NCI-H69 (cell line): ENCODE measurements at regions not wholly inside any gene's neighbourhood (a gene's known extent, or its start where the extent isn't known, plus 50 kb on each side); places are given as distances from the start of the nearest gene placed in this dataset.
A peak's percentile ranks its signal among the peaks of the same experiment; 100 is the strongest.

Source experiments
- DNase-seq: peaks from one replicate; lab custom pipeline; 2025; lab: John Stamatoyannopoulos, UW

DNA sequence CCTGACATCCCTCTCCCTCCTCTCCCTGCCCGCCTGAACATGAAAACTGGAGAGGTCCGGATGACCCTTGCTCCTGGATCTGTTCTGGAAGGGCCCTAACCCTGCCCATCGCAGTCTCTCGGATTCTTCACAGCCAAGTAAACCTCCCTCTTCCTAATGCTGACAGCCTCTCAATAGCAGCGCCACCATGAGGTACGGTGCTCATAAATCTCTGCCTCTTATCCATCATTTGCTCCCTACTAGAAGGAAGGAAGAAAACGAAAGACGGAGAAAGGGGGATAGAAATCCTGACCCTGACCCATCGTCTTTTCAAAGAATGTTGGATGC is 257.9 kb downstream of the BCL11A start:
- DNase-seq = no peak

DNA sequence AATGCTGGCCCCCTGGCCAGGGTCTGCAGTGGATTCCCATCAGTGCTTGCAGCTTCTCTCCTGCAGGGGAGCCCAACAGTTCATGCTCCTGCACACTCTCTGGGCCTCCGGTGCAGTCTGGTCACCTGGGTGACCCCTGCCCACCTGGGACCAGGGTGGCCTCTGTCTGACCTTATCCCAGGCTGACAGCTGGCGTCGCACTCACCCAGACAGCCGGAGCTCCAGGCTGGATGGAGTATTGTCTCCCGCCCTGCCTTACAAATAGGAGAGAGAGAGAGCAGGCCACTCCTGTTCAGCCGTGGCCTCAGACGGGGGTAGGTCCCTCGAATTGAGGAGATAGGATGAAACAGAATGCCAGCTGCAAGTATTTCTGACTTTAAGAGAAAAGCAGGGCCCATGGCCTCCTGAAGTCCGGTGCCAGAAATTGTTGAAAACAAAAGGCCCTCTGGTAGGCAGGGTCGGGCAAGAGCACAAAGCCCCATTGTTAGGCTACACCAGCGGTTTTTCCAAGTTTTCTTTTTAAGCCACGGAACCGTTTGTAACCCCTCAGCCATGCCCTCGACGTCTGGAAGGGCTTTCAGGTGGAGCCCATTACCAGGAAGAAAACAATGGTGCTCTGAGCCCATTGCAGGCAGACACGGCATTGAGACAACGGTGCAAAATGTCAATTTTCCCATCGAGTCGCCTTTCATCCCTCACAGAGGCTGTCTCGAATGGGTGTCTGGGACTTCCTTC is 258.4 kb downstream of the BCL11A start:
- DNase-seq = no peak

DNA sequence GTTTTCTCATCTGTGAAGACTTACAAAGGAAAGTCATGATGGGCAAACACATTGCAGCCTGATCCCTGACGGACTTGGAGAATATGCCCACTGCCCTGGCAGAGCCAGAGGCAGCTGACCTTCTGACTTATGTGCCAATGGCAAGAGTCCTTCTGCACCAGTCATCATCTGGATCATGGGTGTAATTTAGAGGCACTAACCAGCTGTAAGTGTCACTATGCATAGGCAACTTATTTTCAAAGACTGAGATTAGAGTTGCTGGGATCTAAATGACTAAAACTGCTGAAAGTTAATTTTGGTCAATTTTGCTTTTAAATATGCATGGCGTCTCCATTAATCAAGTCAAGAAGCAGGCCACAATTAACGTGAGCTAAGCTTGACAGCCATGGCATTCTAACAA is 261.2 kb downstream of the BCL11A start:
- no peak for DNase-seq

DNA sequence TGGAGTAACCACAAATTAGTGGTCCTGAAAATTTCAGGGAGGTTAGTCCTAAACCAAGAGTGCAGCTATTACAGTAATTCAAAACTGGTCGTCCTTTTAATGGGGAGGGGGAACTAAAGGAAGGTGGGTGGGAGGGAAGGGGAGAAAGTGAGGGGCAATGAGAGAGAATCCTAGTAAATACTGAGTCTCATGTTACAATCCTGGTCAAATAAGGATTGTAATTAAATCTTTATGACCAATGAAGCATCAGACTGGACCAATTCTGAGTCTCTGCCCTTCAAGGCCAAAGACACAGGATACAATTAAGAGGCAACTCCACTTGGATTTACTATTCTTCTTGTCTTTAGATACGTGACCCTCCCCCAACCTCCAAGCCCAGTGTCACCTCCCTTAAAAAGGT is 262.9 kb downstream of the BCL11A start:
- peak; percentile 2 for DNase-seq

DNA sequence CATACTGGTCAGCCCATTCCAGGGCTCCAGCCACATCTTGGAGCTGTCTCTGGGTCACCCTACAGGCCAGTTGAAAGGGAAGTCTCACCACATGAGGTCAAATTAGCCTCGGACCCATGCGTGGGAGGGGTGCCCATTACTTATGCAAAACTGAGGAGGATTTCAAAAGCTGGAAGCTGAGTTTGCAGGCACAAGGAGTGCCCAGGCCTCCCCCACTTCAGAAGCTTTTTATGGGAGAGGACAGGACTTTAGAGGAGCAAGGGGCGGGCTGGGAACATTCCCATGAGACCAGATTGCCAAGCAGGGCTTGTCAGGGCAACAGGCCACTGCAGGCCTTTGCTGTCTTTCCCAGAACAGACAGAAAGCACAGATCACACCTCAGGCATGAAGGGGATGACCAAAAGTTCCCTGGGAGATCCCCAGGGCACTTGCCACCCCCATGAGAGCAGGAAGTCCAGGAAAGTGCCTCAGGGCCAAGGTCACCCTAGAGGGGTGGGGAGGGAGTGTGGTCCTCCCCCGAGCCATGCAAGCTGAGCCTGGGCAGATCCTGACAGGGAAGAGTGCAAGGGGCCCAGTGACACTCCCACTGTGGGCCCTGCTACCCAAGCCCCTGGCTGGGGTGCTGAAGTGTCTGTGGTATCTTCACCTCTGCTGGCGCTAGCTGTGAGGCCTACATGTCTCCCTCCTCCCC is 267.7 kb downstream of the BCL11A start:
- DNase-seq = no peak

DNA sequence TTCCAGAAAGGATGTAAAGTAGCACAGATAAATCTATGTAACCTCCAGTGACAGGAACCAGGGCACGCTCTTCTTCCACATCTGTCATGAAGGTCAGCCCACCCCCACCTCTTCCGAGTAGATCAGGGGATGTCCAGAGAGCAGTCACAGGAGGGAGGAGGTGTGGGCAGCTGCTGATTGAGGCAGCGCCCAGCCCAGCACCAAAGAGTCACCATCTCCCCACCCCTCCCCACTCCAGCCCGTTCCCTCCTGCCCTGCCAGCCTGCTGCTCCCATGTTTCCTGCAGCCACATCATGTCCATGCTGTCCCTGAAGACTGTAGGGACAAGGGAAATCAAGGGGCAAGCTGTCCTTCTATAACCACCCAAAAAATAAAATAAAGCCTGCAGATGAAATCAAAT is 269.8 kb downstream of the BCL11A start:
- DNase-seq = no peak

DNA sequence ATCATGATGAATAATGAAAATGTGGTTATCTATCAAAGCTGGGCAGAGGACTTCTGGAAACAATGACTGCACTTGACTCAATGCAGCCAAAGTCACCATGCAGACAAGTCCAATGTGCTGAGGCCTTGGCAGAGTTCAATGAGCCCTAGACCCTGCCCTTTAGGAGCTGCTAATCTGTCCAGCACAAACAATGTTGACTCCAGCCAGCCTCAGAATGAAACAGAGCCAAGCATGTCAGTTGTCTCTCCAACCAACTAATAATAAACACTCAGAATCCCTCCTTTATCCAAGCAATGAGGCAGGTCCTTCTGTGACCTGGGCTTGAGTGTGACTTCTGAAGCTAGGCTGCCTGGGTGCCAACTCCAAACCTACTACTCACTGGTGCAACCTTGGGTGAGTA is 270.6 kb downstream of the BCL11A start:
- DNase-seq = no peak

DNA sequence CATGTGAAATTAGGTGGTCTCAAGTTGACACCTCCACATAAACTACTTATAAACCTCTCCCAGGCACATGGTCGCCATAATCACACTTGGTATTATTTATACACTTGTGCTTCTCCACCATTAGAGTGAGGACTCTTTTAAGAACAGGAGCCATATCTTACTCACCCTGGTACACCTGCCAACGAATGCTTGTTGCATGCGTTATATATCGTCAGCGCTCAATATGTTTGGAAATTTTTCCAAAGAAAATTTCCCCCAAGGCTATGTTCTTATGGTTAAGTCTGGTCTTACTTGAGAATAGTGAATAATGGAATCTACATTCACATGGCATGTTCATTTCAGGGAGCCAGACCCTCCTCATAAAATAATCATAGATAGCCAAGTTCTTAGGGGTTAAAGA is 271.7 kb downstream of the BCL11A start:
- DNase-seq = no peak

DNA sequence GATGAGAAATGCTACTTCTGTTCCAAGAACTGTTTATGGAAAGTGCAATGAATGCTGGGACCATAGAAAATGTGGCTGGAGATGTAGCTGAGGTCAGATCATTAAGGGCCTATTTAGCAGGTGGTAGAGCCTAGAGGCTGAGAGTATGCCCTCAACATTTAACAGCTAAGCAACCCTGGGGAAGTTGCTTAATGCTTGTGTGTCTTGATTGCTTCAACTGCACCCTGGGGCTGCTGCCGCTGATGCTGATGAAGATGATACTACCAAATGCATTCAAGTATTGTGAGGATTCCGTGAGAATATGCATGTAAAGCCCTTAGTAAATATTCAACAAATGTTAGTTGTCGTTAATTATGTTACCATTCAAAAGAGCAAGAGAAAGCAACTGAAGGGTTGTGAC is 273.2 kb downstream of the BCL11A start:
- DNase-seq = no peak

DNA sequence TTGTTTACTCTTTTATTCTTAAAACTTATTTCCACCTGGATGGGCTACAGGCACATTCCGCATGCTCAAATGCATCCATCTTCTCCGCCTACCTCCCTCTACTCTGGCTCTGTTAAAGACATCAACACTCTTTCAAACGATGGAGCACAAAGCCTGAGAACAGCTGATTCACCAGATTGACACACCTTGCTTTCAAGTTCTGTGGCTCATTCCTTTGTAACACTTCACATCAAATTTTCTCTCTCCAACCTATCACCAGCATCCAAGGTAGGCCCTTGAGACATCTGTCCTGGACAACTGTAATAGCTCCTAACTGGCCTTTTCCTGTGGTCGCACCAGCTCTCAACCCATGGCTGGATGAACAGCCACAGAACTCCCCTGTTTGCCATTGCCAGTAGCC is 274.5 kb downstream of the BCL11A start:
- DNase-seq = no peak

DNA sequence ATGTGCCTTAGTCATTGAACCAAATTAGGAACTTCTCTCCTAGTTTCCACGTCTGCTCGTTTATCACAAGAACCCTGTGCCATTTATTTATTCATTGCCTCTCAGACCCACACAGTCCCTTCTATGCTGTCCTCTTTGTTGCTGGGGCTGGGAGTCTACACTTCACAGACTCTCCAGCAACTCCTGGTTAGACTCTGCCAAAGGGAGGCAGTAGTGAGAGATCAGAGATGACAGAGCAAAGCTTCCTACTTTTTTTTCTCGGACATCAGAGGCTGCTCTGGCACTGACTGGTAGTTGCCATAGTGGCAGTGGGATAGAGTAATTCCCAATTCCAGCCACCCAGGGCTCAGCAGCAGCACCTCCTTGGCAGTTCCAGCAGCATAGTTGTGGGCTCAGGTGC is 277.5 kb downstream of the BCL11A start:
- peak; percentile 1 for DNase-seq

DNA sequence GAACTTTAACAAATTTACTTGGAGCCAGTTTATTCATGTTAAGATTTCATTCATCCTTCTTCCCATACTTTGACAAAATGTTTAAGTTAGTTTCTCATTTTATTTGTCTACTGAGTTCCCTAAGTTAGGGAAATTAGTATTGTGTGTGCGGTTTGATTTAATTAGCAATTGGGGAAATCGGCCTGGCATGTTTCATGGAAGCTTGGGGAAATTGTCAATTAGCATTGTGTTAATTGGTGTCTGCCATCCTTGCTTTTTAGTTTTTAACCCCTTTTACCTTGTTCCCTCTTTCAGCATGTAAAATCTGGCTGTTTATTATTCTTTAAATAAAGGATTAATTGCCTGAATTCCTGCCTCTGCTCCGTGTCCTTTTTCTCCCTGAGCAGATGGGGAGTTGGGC is 279.6 kb downstream of the BCL11A start:
- no peak for DNase-seq

DNA sequence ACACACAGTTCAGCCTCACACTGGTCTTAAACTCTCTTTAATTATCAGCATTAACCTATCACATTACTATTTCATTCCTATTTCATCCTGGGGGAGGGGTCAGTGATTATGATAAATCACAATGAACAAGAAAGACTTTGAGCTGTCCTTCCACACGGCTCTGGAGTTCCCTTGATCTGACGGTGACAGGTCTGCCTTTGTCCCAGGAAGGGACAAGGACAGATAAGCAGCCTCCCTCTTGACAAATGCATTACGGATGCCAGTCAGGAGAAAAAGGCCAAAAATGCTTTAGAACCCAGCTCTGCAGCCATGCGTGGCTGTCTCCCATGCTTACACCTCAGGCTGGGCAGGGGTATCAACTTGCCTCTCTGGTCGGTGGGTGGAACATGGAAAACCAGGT is 281.7 kb downstream of the BCL11A start:
- DNase-seq = no peak

DNA sequence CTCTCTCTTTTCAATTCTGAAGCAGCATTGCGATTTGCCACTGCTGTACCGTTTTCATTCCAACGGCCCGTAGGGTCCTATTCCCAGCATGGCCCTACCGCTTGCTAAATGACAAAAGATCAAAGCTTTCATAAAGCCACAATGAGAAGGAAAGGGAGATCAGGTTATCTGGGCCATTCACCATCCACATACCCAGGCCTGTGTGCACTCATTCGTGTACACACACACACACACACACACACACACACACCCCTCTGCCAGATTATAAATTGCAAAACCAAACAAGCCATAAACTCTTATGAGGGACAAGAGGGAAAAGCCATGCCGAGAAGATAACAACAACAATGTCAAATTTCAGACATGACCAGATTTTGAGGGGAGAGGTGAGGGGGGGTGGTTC is 282.3 kb downstream of the BCL11A start:
- no peak for DNase-seq

DNA sequence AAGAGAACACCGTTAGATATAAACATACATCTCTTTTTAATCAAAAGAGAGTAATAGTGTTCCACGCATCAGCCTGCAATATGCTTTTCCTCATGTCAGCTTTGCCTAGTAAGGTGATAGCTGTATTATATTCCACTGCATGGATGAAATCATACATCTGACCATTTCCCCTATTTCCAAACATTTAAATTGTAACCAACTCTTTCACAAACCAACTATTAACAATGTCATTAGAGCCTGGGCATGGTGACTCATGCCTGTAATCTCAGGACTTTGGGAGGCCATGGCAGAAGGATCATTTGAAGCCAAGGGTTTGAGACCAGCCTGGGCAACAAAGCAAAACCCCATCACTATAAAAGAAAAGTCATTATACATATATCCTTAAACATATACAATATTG is 284.8 kb downstream of the BCL11A start:
- DNase-seq = no peak

DNA sequence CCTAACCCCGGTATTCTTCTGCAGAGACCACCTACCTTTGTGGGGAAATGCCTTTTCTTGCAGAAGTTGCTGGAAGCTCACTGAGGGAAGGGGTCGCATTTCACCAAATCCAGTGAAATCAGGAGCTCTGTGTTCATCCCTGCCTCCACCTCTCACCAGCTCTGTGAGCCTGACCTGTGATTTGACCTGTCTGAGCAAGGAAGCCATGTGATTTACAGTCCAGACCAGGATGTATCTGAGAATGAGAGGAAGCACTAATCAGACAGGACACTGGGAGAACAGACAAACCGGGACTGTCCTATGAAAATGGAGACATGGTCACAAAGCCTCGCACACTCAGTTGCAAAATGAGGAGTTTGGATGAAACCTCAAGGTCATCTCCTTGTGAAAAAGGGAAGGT is 285.4 kb downstream of the BCL11A start:
- DNase-seq = no peak

DNA sequence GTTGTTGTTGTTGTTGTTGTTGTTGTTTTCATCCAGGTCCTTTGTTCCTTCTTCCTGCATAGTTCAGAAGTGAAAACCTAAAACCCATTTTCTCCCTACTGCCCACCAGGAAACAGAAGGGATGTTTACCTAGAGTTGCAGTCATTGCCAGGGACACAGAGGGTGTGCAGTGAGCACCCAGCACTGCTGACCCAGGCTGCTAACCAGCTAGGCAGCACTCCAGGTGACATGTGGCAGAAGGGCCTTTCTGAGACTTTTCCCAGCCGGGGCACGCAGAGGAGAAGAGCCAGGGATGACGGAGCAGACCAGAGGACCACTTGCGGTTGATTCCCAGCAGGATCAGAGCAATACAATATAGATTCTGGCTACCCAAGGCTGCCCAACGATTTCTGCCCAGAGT is 286.3 kb downstream of the BCL11A start:
- peak; percentile 7 for DNase-seq

DNA sequence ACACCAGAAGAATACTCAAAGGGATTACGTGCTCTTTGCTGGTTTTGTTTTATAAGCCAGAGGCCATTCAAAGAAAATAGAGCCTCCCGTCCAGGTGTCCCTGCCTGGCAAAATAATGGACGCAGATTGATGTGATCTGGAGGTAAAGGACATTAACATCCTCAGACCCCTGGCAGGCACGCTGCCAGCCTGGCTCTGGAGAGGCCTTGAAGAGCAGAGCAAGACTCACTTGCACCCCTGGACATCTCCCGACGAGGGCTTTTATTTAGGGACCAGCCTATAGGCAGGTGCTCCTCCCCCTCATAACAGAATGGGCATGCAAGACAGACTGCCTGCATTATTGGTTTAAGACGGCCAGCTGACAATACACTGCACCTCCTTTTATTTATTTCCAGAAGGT is 291.3 kb downstream of the BCL11A start:
- peak; percentile 89 for DNase-seq

DNA sequence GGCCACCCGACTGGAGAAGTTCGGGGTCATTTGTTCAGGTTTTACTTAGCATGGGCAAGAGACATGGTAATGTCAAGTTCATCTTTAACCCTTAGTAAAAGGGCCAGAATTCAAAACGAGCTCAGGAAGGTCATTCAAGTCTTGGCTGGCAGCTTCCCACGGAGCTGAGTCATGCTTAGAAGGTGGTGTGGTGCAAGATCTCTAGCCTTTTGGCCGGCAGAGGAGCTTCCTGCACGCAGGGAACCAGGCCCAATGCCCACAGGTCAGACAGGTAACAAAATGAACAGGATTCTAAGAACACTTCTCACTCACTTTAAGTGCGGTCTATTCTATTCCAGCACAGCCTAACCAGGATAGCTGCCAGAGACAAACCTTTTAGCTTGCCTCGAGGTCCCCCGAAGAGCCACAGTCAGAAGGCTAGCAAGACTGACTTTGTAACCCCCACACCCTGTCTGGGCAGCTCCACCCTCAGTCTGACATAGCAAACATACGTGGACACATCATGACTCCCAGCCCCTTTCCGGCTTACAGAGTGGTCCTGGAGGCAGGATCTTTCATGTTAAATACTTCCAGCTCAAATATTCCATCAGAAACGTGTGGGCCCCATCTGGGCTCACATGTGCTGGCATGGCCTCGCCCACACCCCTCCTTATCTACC is 292.7 kb downstream of the BCL11A start:
- DNase-seq = no peak

DNA sequence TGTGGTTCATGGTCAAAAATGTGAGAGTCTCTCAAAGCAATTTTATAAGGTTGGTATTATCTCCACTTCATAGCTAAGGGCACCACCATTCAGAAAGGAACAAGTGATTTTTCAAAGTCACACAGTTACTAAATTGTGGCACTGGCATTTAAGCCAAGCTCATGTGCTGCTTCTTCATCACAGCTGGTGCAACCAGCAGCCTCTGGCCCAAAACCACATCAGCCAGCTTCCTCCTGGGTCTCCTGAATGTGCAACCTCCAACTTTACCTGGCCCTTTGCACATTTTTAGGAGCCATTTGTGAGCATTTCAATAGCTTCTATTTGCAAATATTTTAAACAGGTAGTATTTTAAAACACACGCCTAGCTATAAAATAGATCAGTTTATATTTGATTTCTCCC is 293.7 kb downstream of the BCL11A start:
- no peak for DNase-seq

DNA sequence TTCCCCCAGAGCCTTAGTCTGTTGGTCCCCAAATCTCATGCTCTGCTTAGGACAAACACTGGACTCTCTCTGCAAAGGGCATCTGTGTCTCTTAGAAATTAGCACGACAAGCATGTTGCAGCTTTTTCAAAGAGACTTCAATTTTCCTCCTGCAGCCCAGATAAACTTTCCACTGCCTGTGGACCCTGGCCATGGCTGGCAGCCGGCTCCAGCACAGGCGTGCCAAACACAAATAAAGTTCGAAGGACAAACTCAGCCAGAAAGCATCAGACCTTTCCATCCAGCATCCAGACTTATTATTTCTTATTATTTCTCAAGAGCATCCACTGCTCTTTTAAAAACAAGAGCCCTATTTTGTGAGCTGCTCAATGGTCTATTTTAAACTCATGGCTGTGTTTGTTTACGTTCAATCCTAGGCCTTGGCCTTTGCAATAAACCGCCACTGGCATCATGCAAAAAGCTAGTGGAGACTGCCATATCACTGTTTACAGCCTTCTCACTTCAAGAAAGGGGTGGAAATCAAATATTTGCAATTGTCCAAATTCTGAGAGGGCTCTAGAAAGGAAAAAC is 300.8 kb downstream of the BCL11A start:
- DNase-seq = no peak

DNA sequence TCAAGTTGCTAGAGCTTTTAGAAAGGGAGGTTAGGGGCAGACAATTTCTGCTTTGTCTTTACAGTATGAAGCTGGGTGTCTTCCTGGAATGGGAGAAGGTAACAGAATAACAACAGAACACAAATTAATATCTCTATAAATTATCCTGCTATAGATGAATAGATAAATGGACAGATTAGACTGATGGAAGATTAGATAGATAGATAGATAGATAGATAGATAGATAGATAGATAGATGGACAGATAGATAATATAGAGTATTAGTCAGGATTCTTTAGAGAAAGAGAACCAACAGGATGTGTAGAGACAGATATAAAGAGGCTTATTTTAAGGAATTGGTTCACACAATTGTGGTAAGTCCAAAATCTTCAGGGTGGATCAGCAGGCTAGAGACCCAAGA is 302.2 kb downstream of the BCL11A start:
- DNase-seq = no peak

DNA sequence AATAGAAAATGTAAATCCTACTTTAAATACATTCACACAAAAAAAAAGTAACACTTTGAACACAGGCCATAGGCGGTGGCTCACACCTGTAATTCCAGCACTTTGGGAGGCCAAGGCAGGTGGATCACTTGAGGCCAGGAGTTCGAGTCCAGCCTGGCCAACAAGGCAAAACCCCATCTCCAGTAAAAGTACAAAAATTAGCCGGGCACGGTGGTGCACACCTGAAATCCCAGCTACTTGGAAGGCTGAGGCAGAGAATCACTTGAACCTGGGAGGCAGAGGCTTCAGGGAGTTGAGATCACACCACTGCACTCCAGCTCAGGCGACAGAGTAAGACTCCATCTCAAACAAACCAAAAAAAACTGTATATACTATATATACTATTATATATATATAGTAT is 303.6 kb downstream of the BCL11A start:
- DNase-seq = no peak
